DOHH2 (cell line): ENCODE measurements at regions not wholly inside any gene's neighbourhood (a gene's known extent, or its start where the extent isn't known, plus 50 kb on each side); places are given as distances from the start of the nearest gene placed in this dataset.

Experiments
- H3F3A ChIP-seq: fragments of 200-600 bp; sonication (generic), shearing (Covaris generic); 2 replicates; pipeline ENCODE4 v1.6.0; 2016; ENCODE audit warnings: antibody characterized with exemption, mild to moderate bottlenecking; ENCODE audit not compliant: control insufficient read depth, insufficient read depth
- H3K27ac ChIP-seq: fragments of 200-600 bp; sonication (generic); 2 replicates; pipeline ENCODE4 v1.5.1; 2014; ENCODE audit warnings: low read depth, mild to moderate bottlenecking, low read length, moderate library complexity
- H3K27me3 ChIP-seq: fragments of 200-600 bp; sonication (generic); 2 replicates; pipeline ENCODE4 v1.6.1; 2014; ENCODE audit warnings: mild to moderate bottlenecking, low read length, mixed read lengths; ENCODE audit not compliant: control insufficient read depth
- H3K36me3 ChIP-seq: fragments of 200-600 bp; sonication (generic); 2 replicates; pipeline ENCODE4 v1.6.1; 2014; ENCODE audit warnings: mild to moderate bottlenecking, low read length, moderate library complexity, mixed read lengths; ENCODE audit not compliant: control insufficient read depth
- H3K4me1 ChIP-seq: fragments of 200-600 bp; sonication (generic); 2 replicates; pipeline ENCODE4 v1.6.1; 2014; ENCODE audit warnings: mild to moderate bottlenecking, low read length, mixed read lengths; ENCODE audit not compliant: control insufficient read depth
- H3K4me2 ChIP-seq: fragments of 200-600 bp; sonication (generic); 2 replicates; pipeline ENCODE4 v1.6.0; 2014; ENCODE audit warnings: mild to moderate bottlenecking, low read length, moderate library complexity
- H3K4me3 ChIP-seq: fragments of 200-600 bp; sonication (generic); 2 replicates; pipeline ENCODE4 v1.5.1; 2014; ENCODE audit warnings: mild to moderate bottlenecking, low read length, mixed read lengths
- H3K79me2 ChIP-seq: fragments of 200-600 bp; sonication (generic); 2 replicates; pipeline ENCODE4 v1.6.1; 2014; ENCODE audit warnings: mild to moderate bottlenecking, low read length, mixed read lengths; ENCODE audit not compliant: control insufficient read depth
- H3K9me2 ChIP-seq: fragments of 200-600 bp; sonication (generic); replicated peaks from 2 replicates; pipeline ENCODE4 v1.6.1; 2014; ENCODE audit warnings: mild to moderate bottlenecking, low read length, mixed read lengths; ENCODE audit not compliant: control insufficient read depth
- H3K9me3 ChIP-seq: fragments of 200-600 bp; sonication (generic); 2 replicates; pipeline ENCODE4 v1.6.1; 2014; ENCODE audit warnings: antibody characterized with exemption, low read length, mixed read lengths; ENCODE audit not compliant: control insufficient read depth, insufficient read depth
- H4K20me1 ChIP-seq: fragments of 200-600 bp; sonication (generic); 2 replicates; pipeline ENCODE4 v1.6.0; 2014; ENCODE audit warnings: low read depth, mild to moderate bottlenecking, antibody characterized with exemption, low read length, moderate library complexity; ENCODE audit not compliant: control insufficient read depth, insufficient read depth
- CTCF ChIP-seq: fragments of 200-600 bp; sonication (generic); IDR thresholded peaks from one replicate; pipeline ENCODE4 v1.5.1; 2014; ENCODE audit warnings: antibody characterized with exemption, mild to moderate bottlenecking, low read depth, low read length; ENCODE audit not compliant: poor library complexity, severe bottlenecking
- EZH2phosphoT487 ChIP-seq: fragments of 200-600 bp; sonication (generic); IDR thresholded peaks from 2 replicates; pipeline ENCODE4 v1.6.1; 2017; ENCODE audit warnings: borderline replicate concordance, mild to moderate bottlenecking, antibody characterized with exemption, low read length, moderate library complexity, mixed read lengths

GRCh38 chr6:140908505-140908904 is 1224.2 kb upstream of the GJE1 start:
- Histone ChIP-seq H3K4me3 (no peak overlapping the region), H3K27me3 (no peaks in the 10 kb centered on the region), H3K9me2 (no peaks in the 10 kb centered on the region), H3K4me2 (no peak overlapping the region), H3K27ac (no peak overlapping the region), H3F3A (no peaks in the 10 kb centered on the region), H3K79me2 (no peaks in the 10 kb centered on the region), H3K9me3 (no peaks in the 10 kb centered on the region), H3K36me3 (no peaks in the 10 kb centered on the region), H4K20me1 (no peaks in the 10 kb centered on the region), H3K4me1 (no peaks in the 10 kb centered on the region)
- TF ChIP-seq EZH2phosphoT487 (no peak), CTCF (no peak)

- Histone ChIP-seq H3K27ac (no peak overlapping the region), H3F3A (no peaks in the 10 kb centered on the region), H3K79me2 (no peaks in the 10 kb centered on the region), H3K4me2 (no peak overlapping the region), H3K27me3 (no peaks in the 10 kb centered on the region), H3K4me1 (no peaks in the 10 kb centered on the region), H3K36me3 (no peaks in the 10 kb centered on the region), H4K20me1 (no peaks in the 10 kb centered on the region), H3K9me3 (no peaks in the 10 kb centered on the region), H3K4me3 (no peak overlapping the region), H3K9me2 (no peaks in the 10 kb centered on the region)
- TF ChIP-seq EZH2phosphoT487, result no peak
- TF ChIP-seq CTCF, result no peak
Observed at GRCh38 chr6:140907235-140907634, 1225.5 kb upstream of the GJE1 start.

GRCh38 chr6:140905724-140906123 is 1227.0 kb upstream of the GJE1 start:
- no peaks in the 10 kb centered on the region for H3F3A ChIP-seq
- H3K79me2 ChIP-seq, result no peaks in the 10 kb centered on the region
- H3K27me3 ChIP-seq, result no peaks in the 10 kb centered on the region
- no peak for TF ChIP-seq CTCF
- no peak for TF ChIP-seq EZH2phosphoT487
- H3K4me3 ChIP-seq, result no peak overlapping the region
- no peak overlapping the region for H3K27ac ChIP-seq
- no peaks in the 10 kb centered on the region for H3K4me1 ChIP-seq
- no peaks in the 10 kb centered on the region for H3K36me3 ChIP-seq
- no peak overlapping the region for H3K4me2 ChIP-seq
- peaks cover 4% of the 10 kb centered on the region; the same call in 1 of the 2 replicates for H3K9me3 ChIP-seq
- H4K20me1 ChIP-seq, result no peaks in the 10 kb centered on the region
- no peaks in the 10 kb centered on the region for H3K9me2 ChIP-seq

GRCh38 chr6:140905050-140905449 is 1227.7 kb upstream of the GJE1 start:
- Histone ChIP-seq H3K4me2 (no peak overlapping the region), H3K79me2 (no peaks in the 10 kb centered on the region), H4K20me1 (no peaks in the 10 kb centered on the region), H3K9me2 (no peaks in the 10 kb centered on the region), H3F3A (no peaks in the 10 kb centered on the region), H3K9me3 (peaks cover 4% of the 10 kb centered on the region; the same call in 1 of the 2 replicates), H3K36me3 (no peaks in the 10 kb centered on the region), H3K4me1 (no peaks in the 10 kb centered on the region), H3K27me3 (no peaks in the 10 kb centered on the region), H3K4me3 (no peak overlapping the region), H3K27ac (no peak overlapping the region)
- TF ChIP-seq CTCF (no peak), EZH2phosphoT487 (no peak)
